Liver (tissue), 3 donors: ENCODE measurements at regions not wholly inside any gene's neighbourhood (a gene's known extent, or its start where the extent isn't known, plus 50 kb on each side); places are given as distances from the start of the nearest gene placed in this dataset.

Source experiments
- FOXA1 ChIP-seq: IDR thresholded peaks from 2 replicates; pipeline ENCODE4 v1.6.1; 2016; ENCODE audit warnings: antibody characterized with exemption
- GABPA ChIP-seq, 2 donors: IDR thresholded peaks in 1 of 2; conservative IDR thresholded peaks in 1 of 2; 2 replicates each; pipeline ENCODE4 v1.6.1; 2016; ENCODE audit warnings: antibody characterized with exemption in 2 of 2, mild to moderate bottlenecking in 1 of 2, moderate library complexity in 1 of 2
- TF ChIP-seq, protein P1 (sequence below): fragments of 150-350 bp; IDR thresholded peaks from 2 replicates; pipeline ENCODE4 v1.5.1; 2017; ENCODE audit warnings: improper control_type of control experiment, low read depth, low read length; ENCODE audit not compliant: missing input control
- donor health status: healthy.
- donor health status: healthy.

DNA sequence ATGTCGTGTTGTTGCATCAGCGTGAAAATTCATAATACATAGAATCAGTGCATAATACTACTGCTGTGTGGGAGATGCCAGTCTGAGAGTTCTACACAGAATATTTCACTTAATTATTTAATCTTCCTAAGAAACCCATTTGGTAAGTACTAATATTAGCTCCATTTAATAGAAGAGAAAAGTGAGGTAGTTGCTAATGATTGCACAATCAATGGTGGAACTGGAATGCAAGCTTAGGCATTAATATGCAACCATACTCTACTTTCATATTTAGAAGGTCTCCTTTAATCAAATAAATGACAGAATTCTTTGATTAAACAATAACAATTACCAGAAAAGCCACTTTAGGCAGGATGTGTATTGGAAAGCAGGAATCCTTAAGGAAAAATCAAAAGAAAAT is 660.7 kb upstream of the PHF14 start:
- TF ChIP-seq, protein P1, sequence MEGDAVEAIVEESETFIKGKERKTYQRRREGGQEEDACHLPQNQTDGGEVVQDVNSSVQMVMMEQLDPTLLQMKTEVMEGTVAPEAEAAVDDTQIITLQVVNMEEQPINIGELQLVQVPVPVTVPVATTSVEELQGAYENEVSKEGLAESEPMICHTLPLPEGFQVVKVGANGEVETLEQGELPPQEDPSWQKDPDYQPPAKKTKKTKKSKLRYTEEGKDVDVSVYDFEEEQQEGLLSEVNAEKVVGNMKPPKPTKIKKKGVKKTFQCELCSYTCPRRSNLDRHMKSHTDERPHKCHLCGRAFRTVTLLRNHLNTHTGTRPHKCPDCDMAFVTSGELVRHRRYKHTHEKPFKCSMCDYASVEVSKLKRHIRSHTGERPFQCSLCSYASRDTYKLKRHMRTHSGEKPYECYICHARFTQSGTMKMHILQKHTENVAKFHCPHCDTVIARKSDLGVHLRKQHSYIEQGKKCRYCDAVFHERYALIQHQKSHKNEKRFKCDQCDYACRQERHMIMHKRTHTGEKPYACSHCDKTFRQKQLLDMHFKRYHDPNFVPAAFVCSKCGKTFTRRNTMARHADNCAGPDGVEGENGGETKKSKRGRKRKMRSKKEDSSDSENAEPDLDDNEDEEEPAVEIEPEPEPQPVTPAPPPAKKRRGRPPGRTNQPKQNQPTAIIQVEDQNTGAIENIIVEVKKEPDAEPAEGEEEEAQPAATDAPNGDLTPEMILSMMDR, result no peak
- TF ChIP-seq GABPA (IDR thresholded peaks at IDR 0.05 in 1 of 2, conservative IDR thresholded peaks at IDR 0.05 in 1 of 2) (no peak), FOXA1 (no peak)
